B cell (primary cell): ENCODE measurements at regions not wholly inside any gene's neighbourhood (a gene's known extent, or its start where the extent isn't known, plus 50 kb on each side); places are given as distances from the start of the nearest gene placed in this dataset.

Source experiments
- EZH2 ChIP-seq: IDR thresholded peaks from 2 replicates; pipeline ENCODE4 v1.6.1; 2012; ENCODE audit warnings: borderline replicate concordance, low read depth, mild to moderate bottlenecking, moderate library complexity, low read length; ENCODE audit not compliant: insufficient read depth, poor library complexity, severe bottlenecking
- TF ChIP-seq, protein P1 (sequence below): fragments of 200-600 bp; IDR thresholded peaks from one replicate; pipeline ENCODE4 v1.8.0; 2022; ENCODE audit warnings: antibody characterized with exemption, mild to moderate bottlenecking

GRCh38 chr12:93979189-93979588, 169.2 kb upstream of the PLXNC1 start:
- TF ChIP-seq, protein P1, sequence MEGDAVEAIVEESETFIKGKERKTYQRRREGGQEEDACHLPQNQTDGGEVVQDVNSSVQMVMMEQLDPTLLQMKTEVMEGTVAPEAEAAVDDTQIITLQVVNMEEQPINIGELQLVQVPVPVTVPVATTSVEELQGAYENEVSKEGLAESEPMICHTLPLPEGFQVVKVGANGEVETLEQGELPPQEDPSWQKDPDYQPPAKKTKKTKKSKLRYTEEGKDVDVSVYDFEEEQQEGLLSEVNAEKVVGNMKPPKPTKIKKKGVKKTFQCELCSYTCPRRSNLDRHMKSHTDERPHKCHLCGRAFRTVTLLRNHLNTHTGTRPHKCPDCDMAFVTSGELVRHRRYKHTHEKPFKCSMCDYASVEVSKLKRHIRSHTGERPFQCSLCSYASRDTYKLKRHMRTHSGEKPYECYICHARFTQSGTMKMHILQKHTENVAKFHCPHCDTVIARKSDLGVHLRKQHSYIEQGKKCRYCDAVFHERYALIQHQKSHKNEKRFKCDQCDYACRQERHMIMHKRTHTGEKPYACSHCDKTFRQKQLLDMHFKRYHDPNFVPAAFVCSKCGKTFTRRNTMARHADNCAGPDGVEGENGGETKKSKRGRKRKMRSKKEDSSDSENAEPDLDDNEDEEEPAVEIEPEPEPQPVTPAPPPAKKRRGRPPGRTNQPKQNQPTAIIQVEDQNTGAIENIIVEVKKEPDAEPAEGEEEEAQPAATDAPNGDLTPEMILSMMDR = peak; percentile 35
- no peak for TF ChIP-seq EZH2
